GM23338 (cell line): ENCODE measurements at regions not wholly inside any gene's neighbourhood (a gene's known extent, or its start where the extent isn't known, plus 50 kb on each side); places are given as distances from the start of the nearest gene placed in this dataset.

Source experiments
- ATAC-seq: fragments of 200-7000 bp; cut with Tn5 transposase; 3 replicates; pipeline ENCODE4 v1.9.1; 2020
- DNase-seq: peaks from one replicate; pipeline ENCODE4 v3.0.0-alpha.2; 2015; ENCODE audit warnings: low spot score
- H2AFZ ChIP-seq: fragments of 200-600 bp; sonication (generic); 2 replicates; pipeline ENCODE4 v1.8.0; 2016; ENCODE audit warnings: antibody characterized with exemption, mild to moderate bottlenecking, moderate library complexity
- H3F3A ChIP-seq: fragments of 200-600 bp; sonication (generic); replicated peaks from 2 replicates; pipeline ENCODE4 v1.8.0; 2017; ENCODE audit warnings: antibody characterized with exemption, mixed run types, low read depth
- H3K27ac ChIP-seq: fragments of 200-600 bp; sonication (generic); 2 replicates; pipeline ENCODE4 v1.6.1; 2016; ENCODE audit warnings: low read depth
- H3K27me3 ChIP-seq: fragments of 200-600 bp; sonication (generic); 2 replicates; pipeline ENCODE4 v1.8.0; 2016; ENCODE audit warnings: mild to moderate bottlenecking, mixed run types, moderate library complexity; ENCODE audit not compliant: insufficient read depth
- H3K36me3 ChIP-seq: fragments of 200-600 bp; sonication (generic); 2 replicates; pipeline ENCODE4 v1.8.0; 2016; ENCODE audit warnings: mild to moderate bottlenecking; ENCODE audit not compliant: insufficient read depth
- H3K4me1 ChIP-seq: fragments of 200-600 bp; sonication (generic); 2 replicates; pipeline ENCODE4 v1.8.0; 2016; ENCODE audit warnings: mild to moderate bottlenecking, moderate library complexity; ENCODE audit not compliant: insufficient read depth
- H3K4me2 ChIP-seq: fragments of 200-600 bp; sonication (generic); 2 replicates; pipeline ENCODE4 v1.7.1; 2017; ENCODE audit warnings: mixed run types
- H3K4me3 ChIP-seq: fragments of 200-600 bp; sonication (generic); 2 replicates; pipeline ENCODE4 v1.6.1; 2016; ENCODE audit warnings: mixed run types
- H3K79me2 ChIP-seq: fragments of 200-600 bp; sonication (generic); replicated peaks from 2 replicates; pipeline ENCODE4 v1.8.0; 2017; ENCODE audit warnings: mild to moderate bottlenecking; ENCODE audit not compliant: insufficient read depth
- H3K9me2 ChIP-seq: fragments of 200-600 bp; sonication (generic); 2 replicates; pipeline ENCODE4 v1.8.0; 2017; ENCODE audit not compliant: insufficient read depth
- H4K20me1 ChIP-seq: fragments of 200-600 bp; sonication (generic); replicated peaks from 2 replicates; pipeline ENCODE4 v1.8.0; 2017; ENCODE audit warnings: mild to moderate bottlenecking; ENCODE audit not compliant: insufficient read depth
- H3K27ac Mint-ChIP-seq: 2 replicates; pipeline ENCODE4 v1.8.0; 2020; ENCODE audit warnings: inconsistent platforms, mild to moderate bottlenecking, moderate library complexity, mixed read lengths
- H3K27me3 Mint-ChIP-seq: 3 replicates; pipeline ENCODE4 v1.8.0; 2022; ENCODE audit warnings: low read depth, mild to moderate bottlenecking, moderate library complexity, mixed read lengths, inconsistent platforms; ENCODE audit not compliant: insufficient read depth, poor library complexity
- H3K36me3 Mint-ChIP-seq: 3 replicates; pipeline ENCODE4 v1.8.0; 2021; ENCODE audit warnings: low read depth, mild to moderate bottlenecking, inconsistent platforms, moderate library complexity, mixed read lengths
- H3K4me1 Mint-ChIP-seq: 3 replicates; pipeline ENCODE4 v1.8.0; 2020; ENCODE audit warnings: mild to moderate bottlenecking, inconsistent platforms, mixed read lengths
- H3K4me3 Mint-ChIP-seq: 3 replicates; pipeline ENCODE4 v1.8.0; 2021; ENCODE audit warnings: moderate library complexity, mild to moderate bottlenecking, inconsistent platforms, mixed read lengths
- H3K9me3 Mint-ChIP-seq: 3 replicates; pipeline ENCODE4 v1.8.0; 2020; ENCODE audit warnings: moderate library complexity, mild to moderate bottlenecking, inconsistent platforms, mixed read lengths
- CREB1 ChIP-seq: fragments of 250-450 bp; sonication (Bioruptor Pico); IDR thresholded peaks from 2 replicates; pipeline ENCODE4 v1.5.0; 2020; ENCODE audit warnings: low read depth, mild to moderate bottlenecking, moderate library complexity
- ZNF114 ChIP-seq: fragments of 250-450 bp; sonication (Bioruptor Pico); IDR thresholded peaks from 2 replicates; pipeline ENCODE4 v1.5.0; 2020; ENCODE audit warnings: mild to moderate bottlenecking, moderate library complexity
- ZNF331 ChIP-seq: fragments of 250-450 bp; sonication (Bioruptor Pico); IDR thresholded peaks from 2 replicates; pipeline ENCODE4 v1.5.0; 2020; ENCODE audit warnings: low read depth, mild to moderate bottlenecking, moderate library complexity
- TF ChIP-seq, protein P1 (sequence below): fragments of 250-450 bp; sonication (Bioruptor Pico); IDR thresholded peaks from 2 replicates; pipeline ENCODE4 v1.5.0; 2020; ENCODE audit warnings: mild to moderate bottlenecking, moderate library complexity
- TF ChIP-seq, protein P2 (sequence below), 2 experiments: fragments of 200-600 bp in 1 of 2; sonication (generic) in 1 of 2; conservative IDR thresholded peaks; 2 replicates each; pipeline versions ENCODE4 v1.5.1 to v1.6.1; 2016 to 2017; ENCODE audit warnings: antibody characterized with exemption in 2 of 2, low read depth in 2 of 2, mild to moderate bottlenecking in 2 of 2, moderate library complexity in 1 of 2

DNA sequence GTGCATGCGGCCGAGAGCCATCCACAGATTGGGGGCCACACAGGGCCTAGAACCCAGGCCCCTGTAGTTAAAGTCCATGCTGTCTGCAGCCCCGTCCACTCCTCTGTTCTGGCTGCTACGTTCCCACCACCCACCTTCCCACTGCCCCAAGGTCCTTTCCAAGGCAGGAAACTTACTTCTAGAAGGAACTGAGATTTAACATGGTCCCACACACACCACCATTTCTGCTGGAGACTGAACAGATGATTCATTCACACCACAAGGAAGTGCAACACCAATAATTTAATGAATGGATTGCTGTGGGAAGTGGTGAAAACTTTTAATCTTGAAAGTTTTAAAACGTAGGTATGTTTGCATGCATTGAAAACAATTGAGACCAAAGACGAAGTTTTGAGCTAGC, 95.2 kb downstream of the LBH start (continued):
- TF ChIP-seq, protein P1, sequence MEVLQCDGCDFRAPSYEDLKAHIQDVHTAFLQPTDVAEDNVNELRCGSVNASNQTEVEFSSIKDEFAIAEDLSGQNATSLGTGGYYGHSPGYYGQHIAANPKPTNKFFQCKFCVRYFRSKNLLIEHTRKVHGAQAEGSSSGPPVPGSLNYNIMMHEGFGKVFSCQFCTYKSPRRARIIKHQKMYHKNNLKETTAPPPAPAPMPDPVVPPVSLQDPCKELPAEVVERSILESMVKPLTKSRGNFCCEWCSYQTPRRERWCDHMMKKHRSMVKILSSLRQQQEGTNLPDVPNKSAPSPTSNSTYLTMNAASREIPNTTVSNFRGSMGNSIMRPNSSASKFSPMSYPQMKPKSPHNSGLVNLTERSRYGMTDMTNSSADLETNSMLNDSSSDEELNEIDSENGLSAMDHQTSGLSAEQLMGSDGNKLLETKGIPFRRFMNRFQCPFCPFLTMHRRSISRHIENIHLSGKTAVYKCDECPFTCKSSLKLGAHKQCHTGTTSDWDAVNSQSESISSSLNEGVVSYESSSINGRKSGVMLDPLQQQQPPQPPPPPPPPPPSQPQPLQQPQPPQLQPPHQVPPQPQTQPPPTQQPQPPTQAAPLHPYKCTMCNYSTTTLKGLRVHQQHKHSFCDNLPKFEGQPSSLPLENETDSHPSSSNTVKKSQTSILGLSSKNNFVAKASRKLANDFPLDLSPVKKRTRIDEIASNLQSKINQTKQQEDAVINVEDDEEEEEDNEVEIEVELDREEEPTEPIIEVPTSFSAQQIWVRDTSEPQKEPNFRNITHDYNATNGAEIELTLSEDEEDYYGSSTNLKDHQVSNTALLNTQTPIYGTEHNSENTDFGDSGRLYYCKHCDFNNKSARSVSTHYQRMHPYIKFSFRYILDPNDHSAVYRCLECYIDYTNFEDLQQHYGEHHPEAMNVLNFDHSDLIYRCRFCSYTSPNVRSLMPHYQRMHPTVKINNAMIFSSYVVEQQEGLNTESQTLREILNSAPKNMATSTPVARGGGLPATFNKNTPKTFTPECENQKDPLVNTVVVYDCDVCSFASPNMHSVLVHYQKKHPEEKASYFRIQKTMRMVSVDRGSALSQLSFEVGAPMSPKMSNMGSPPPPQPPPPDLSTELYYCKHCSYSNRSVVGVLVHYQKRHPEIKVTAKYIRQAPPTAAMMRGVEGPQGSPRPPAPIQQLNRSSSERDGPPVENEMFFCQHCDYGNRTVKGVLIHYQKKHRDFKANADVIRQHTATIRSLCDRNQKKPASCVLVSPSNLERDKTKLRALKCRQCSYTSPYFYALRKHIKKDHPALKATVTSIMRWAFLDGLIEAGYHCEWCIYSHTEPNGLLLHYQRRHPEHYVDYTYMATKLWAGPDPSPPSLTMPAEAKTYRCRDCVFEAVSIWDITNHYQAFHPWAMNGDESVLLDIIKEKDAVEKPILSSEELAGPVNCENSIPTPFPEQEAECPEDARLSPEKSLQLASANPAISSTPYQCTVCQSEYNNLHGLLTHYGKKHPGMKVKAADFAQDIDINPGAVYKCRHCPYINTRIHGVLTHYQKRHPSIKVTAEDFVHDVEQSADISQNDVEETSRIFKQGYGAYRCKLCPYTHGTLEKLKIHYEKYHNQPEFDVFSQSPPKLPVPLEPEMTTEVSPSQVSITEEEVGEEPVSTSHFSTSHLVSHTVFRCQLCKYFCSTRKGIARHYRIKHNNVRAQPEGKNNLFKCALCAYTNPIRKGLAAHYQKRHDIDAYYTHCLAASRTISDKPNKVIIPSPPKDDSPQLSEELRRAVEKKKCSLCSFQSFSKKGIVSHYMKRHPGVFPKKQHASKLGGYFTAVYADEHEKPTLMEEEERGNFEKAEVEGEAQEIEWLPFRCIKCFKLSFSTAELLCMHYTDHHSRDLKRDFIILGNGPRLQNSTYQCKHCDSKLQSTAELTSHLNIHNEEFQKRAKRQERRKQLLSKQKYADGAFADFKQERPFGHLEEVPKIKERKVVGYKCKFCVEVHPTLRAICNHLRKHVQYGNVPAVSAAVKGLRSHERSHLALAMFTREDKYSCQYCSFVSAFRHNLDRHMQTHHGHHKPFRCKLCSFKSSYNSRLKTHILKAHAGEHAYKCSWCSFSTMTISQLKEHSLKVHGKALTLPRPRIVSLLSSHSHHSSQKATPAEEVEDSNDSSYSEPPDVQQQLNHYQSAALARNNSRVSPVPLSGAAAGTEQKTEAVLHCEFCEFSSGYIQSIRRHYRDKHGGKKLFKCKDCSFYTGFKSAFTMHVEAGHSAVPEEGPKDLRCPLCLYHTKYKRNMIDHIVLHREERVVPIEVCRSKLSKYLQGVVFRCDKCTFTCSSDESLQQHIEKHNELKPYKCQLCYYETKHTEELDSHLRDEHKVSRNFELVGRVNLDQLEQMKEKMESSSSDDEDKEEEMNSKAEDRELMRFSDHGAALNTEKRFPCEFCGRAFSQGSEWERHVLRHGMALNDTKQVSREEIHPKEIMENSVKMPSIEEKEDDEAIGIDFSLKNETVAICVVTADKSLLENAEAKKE (CRISPR knock-in tag), result no peak
- no peak for TF ChIP-seq CREB1

DNA sequence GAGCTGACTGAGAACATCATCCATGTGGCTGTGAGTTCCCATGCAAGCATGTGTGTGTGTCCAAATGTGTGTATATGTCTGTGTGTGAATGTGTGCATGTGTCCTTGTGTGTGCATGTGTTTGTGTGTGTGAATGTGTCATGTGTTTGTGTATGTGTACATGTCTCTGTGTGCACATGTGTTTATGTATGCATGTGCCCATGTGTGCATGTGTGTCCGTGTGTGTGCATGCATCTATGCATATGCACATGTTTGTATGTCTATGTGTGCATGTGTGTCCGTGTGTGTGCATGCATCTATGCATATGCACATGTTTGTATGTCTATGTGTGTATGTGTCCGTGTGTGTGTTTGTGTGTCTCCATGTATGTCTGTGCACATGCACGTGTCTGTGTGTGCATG, 99.7 kb downstream of the LBH start:
- no peaks in the 10 kb centered on the region for H3K4me1 ChIP-seq
- H3K27me3 Mint-ChIP-seq, result peaks cover 4% of the 10 kb centered on the region
- H3K27ac ChIP-seq, result no peak overlapping the region
- ATAC-seq (no peak), DNase-seq (no peak)
- H3K27me3 ChIP-seq, result no peaks in the 10 kb centered on the region
- H3K79me2 ChIP-seq, result no peaks in the 10 kb centered on the region
- H3K9me3 Mint-ChIP-seq, result peaks cover 17% of the 10 kb centered on the region
- H3K27ac Mint-ChIP-seq, result no peak overlapping the region
- H3K4me2 ChIP-seq, result no peak overlapping the region
- H3K9me2 ChIP-seq, result no peaks in the 10 kb centered on the region; the same call in 1 of the 2 replicates
- TF ChIP-seq, protein P2, sequence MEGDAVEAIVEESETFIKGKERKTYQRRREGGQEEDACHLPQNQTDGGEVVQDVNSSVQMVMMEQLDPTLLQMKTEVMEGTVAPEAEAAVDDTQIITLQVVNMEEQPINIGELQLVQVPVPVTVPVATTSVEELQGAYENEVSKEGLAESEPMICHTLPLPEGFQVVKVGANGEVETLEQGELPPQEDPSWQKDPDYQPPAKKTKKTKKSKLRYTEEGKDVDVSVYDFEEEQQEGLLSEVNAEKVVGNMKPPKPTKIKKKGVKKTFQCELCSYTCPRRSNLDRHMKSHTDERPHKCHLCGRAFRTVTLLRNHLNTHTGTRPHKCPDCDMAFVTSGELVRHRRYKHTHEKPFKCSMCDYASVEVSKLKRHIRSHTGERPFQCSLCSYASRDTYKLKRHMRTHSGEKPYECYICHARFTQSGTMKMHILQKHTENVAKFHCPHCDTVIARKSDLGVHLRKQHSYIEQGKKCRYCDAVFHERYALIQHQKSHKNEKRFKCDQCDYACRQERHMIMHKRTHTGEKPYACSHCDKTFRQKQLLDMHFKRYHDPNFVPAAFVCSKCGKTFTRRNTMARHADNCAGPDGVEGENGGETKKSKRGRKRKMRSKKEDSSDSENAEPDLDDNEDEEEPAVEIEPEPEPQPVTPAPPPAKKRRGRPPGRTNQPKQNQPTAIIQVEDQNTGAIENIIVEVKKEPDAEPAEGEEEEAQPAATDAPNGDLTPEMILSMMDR (conservative IDR thresholded peaks at IDR 0.05; ENCODE audit: low read depth in 2 of 2), result no peak
- TF ChIP-seq ZNF114 (CRISPR knock-in tag) (no peak), ZNF331 (CRISPR knock-in tag) (no peak)
- no peak overlapping the region for H2AFZ ChIP-seq
- H3K4me3 ChIP-seq, result no peak overlapping the region
- H3K4me1 Mint-ChIP-seq, result peaks cover 3% of the 10 kb centered on the region; the same call in 1 of the 3 replicates
- H3K4me3 Mint-ChIP-seq, result no peak overlapping the region
- no peaks in the 10 kb centered on the region for H3K36me3 Mint-ChIP-seq
- H3K36me3 ChIP-seq, result no peaks in the 10 kb centered on the region
- H3F3A ChIP-seq, result no peaks in the 10 kb centered on the region
- H4K20me1 ChIP-seq, result no peaks in the 10 kb centered on the region
